ENCODE measurements at regions not wholly inside any gene's neighbourhood (a gene's known extent, or its start where the extent isn't known, plus 50 kb on each side); places are given as distances from the start of the nearest gene placed in this dataset.

DNA sequence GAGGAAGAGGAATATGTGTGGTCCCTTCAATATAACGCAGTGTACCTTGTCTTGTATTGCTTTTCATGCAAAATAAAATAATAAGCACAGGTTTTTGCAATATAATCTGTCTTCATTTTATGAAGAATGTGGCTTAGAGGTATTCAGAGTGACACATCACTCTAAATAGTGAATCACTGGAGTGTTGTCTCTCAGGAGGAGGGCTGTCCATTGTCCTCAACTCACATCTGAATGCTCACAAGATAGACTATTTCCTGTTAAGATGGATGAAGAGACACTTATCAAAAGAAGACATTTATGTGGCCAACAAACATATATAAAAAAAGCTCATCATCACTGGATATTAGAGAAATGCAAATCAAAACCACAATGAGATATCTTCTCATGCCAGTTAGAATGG is 1147.5 kb upstream of the C9orf72 start:
- ChIA-PET POLR2A (ENCODE audit: unreplicated experiment) (no interaction called here), CTCF (no interaction called here)
- intact Hi-C loops (cut with micrococcal nuclease; ENCODE audit: unreplicated experiment) = no loop called here
- Histone ChIP-seq H3K36me3 (ENCODE audit: low read depth) (no peaks in the 10 kb centered on the region), H3K79me2 (ENCODE audit: low read depth) (no peaks in the 10 kb centered on the region), H3F3A (ENCODE audit: insufficient read depth, low read depth) (no peaks in the 10 kb centered on the region), H3K27me3 (ENCODE audit: insufficient read depth, low read depth) (no peaks in the 10 kb centered on the region), H2AFZ (no peak overlapping the region), H3K9me2 (ENCODE audit: insufficient read depth) (no peaks in the 10 kb centered on the region), H3K4me1 (replicated peaks; ENCODE audit: insufficient read depth) (no peaks in the 10 kb centered on the region), H3K4me2 (no peak overlapping the region), H4K20me1 (ENCODE audit: insufficient read depth) (no peaks in the 10 kb centered on the region), H3K9me3 (ENCODE audit: insufficient read depth, low read depth) (no peaks in the 10 kb centered on the region), H3K27ac (no peak overlapping the region), H3K4me3 (no peak overlapping the region)
- no TSS peak for BruUV-seq (replicated peaks)
- no peak for DNase-seq
- TF ChIP-seq, protein P1, sequence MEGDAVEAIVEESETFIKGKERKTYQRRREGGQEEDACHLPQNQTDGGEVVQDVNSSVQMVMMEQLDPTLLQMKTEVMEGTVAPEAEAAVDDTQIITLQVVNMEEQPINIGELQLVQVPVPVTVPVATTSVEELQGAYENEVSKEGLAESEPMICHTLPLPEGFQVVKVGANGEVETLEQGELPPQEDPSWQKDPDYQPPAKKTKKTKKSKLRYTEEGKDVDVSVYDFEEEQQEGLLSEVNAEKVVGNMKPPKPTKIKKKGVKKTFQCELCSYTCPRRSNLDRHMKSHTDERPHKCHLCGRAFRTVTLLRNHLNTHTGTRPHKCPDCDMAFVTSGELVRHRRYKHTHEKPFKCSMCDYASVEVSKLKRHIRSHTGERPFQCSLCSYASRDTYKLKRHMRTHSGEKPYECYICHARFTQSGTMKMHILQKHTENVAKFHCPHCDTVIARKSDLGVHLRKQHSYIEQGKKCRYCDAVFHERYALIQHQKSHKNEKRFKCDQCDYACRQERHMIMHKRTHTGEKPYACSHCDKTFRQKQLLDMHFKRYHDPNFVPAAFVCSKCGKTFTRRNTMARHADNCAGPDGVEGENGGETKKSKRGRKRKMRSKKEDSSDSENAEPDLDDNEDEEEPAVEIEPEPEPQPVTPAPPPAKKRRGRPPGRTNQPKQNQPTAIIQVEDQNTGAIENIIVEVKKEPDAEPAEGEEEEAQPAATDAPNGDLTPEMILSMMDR (conservative IDR thresholded peaks at IDR 0.05) = no peak
- TF ChIP-seq EZH2 (IDR thresholded peaks at IDR 0.05; ENCODE audit: low read depth) = no peak

DNA sequence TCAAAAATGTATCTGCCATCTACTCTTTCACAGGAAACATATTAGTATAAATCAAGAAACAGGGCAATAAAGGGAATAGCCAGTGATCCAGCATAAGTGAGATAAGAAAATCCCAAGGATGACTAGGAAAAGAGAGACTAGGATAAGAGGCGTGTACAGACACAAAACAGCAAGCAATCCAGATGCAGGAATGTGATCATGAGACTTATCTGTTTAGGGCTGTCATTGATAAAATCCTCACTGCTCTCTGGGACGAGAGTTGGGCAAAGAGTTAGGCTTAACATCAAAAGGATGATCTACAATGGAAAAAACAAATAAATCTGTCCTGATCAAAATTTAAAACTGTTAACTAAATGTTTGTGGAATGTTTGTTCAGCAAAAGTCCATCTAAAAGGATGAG is 1156.8 kb upstream of the C9orf72 start:
- no peak overlapping the region for H3K4me2 ChIP-seq
- no peaks in the 10 kb centered on the region for H4K20me1 ChIP-seq (ENCODE audit: insufficient read depth)
- POLR2A ChIA-PET (ENCODE audit: unreplicated experiment) = interaction anchor here (0.7 kb wide), 1 partner anchor 303 kb away, joined by 3 read pairs; no protein-coding TSS in a partner anchor
- H3F3A ChIP-seq (ENCODE audit: insufficient read depth, low read depth) = no peaks in the 10 kb centered on the region
- H3K27me3 ChIP-seq (ENCODE audit: insufficient read depth, low read depth) = no peaks in the 10 kb centered on the region
- no peaks in the 10 kb centered on the region for H3K36me3 ChIP-seq (ENCODE audit: low read depth)
- no peaks in the 10 kb centered on the region for H3K4me1 ChIP-seq (replicated peaks; ENCODE audit: insufficient read depth)
- no peak overlapping the region for H3K4me3 ChIP-seq
- intact Hi-C loops (cut with micrococcal nuclease; ENCODE audit: unreplicated experiment) = no loop called here
- no peak for DNase-seq
- H3K27ac ChIP-seq = no peak overlapping the region
- H3K9me3 ChIP-seq (ENCODE audit: insufficient read depth, low read depth) = no peaks in the 10 kb centered on the region
- H3K9me2 ChIP-seq (ENCODE audit: insufficient read depth) = no peaks in the 10 kb centered on the region
- BruUV-seq (replicated peaks) = no TSS peak
- TF ChIP-seq, protein P1 (conservative IDR thresholded peaks at IDR 0.05) = no peak
- TF ChIP-seq EZH2 (IDR thresholded peaks at IDR 0.05; ENCODE audit: low read depth) = no peak
- H2AFZ ChIP-seq = no peak overlapping the region
- CTCF ChIA-PET = no interaction called here
- H3K79me2 ChIP-seq (ENCODE audit: low read depth) = no peaks in the 10 kb centered on the region

DNA sequence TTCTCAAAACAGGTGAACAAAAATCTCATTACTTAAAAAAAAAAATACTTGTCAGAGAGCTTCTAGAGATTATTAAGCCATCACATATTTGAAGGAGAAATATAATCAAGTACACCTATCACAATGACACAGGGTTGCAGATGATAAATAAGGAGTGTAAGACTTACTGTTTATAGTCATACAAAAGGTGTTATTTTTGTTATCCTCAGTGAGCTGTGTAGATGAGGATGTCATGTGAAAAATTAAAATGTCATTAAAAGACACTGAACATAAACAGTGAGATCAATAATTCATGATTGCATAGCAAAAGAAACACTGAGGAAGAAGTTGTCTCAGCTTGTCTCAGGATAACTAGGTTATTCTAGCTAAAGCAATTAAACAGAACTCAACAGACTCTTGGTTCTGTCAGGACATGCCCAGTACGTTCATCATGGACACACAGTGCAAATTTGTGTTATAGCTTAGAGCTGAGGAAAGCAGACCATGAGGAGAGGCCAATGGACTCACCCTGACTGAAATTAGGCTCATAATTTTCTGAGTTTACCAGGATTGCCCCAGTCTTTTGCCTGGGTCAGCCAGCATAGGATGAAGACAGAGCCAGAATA is 1162.6 kb upstream of the C9orf72 start:
- H3K27me3 ChIP-seq (ENCODE audit: insufficient read depth, low read depth) = no peaks in the 10 kb centered on the region
- no peaks in the 10 kb centered on the region for H3K36me3 ChIP-seq (ENCODE audit: low read depth)
- POLR2A ChIA-PET (ENCODE audit: unreplicated experiment) = no interaction called here
- TF ChIP-seq, protein P1 (conservative IDR thresholded peaks at IDR 0.05) = no peak
- no peak for TF ChIP-seq EZH2 (IDR thresholded peaks at IDR 0.05; ENCODE audit: low read depth)
- H3F3A ChIP-seq (ENCODE audit: insufficient read depth, low read depth) = no peaks in the 10 kb centered on the region
- no peaks in the 10 kb centered on the region for H3K9me2 ChIP-seq (ENCODE audit: insufficient read depth)
- intact Hi-C loops (cut with micrococcal nuclease; ENCODE audit: unreplicated experiment) = no loop called here
- DNase-seq = no peak
- BruUV-seq (replicated peaks) = no TSS peak
- CTCF ChIA-PET = no interaction called here
- H3K4me2 ChIP-seq = no peak overlapping the region
- H3K79me2 ChIP-seq (ENCODE audit: low read depth) = no peaks in the 10 kb centered on the region
- no peak overlapping the region for H3K27ac ChIP-seq
- H3K4me3 ChIP-seq = no peak overlapping the region
- no peaks in the 10 kb centered on the region for H4K20me1 ChIP-seq (ENCODE audit: insufficient read depth)
- H3K9me3 ChIP-seq (ENCODE audit: insufficient read depth, low read depth) = no peaks in the 10 kb centered on the region
- no peaks in the 10 kb centered on the region for H3K4me1 ChIP-seq (replicated peaks; ENCODE audit: insufficient read depth)
- no peak overlapping the region for H2AFZ ChIP-seq

Measured in PC-9 (cell line).